ENCODE measurements at regions not wholly inside any gene's neighbourhood (a gene's known extent, or its start where the extent isn't known, plus 50 kb on each side); places are given as distances from the start of the nearest gene placed in this dataset.

GRCh38 chr13:24087605-24088225, 72.8 kb upstream of the SPATA13 start:
- H3K9me3 ChIP-seq (ENCODE audit: low read depth, low read length), result no peaks in the 10 kb centered on the region
- no peaks in the 10 kb centered on the region for H3K4me1 ChIP-seq (ENCODE audit: insufficient read depth, low read length)
- no peaks in the 10 kb centered on the region for H3K27me3 ChIP-seq (ENCODE audit: insufficient read depth, low read length)
- H3K4me3 ChIP-seq (ENCODE audit: low read length), result no peak overlapping the region

GRCh38 chr13:24090049-24090448, 70.5 kb upstream of the SPATA13 start:
- no peaks in the 10 kb centered on the region for H3K9me3 ChIP-seq (ENCODE audit: low read depth, low read length)
- H3K4me1 ChIP-seq (ENCODE audit: insufficient read depth, low read length), result no peaks in the 10 kb centered on the region
- no peak overlapping the region for H3K4me3 ChIP-seq (ENCODE audit: low read length)
- H3K27me3 ChIP-seq (ENCODE audit: insufficient read depth, low read length), result no peaks in the 10 kb centered on the region

- Histone ChIP-seq H3K9me3 (ENCODE audit: low read depth, low read length) (no peaks in the 10 kb centered on the region), H3K4me3 (ENCODE audit: low read length) (no peak overlapping the region), H3K27me3 (ENCODE audit: insufficient read depth, low read length) (no peaks in the 10 kb centered on the region), H3K4me1 (ENCODE audit: insufficient read depth, low read length) (no peaks in the 10 kb centered on the region)
Measured at GRCh38 chr13:24091080-24091479, 69.4 kb upstream of the SPATA13 start.

GRCh38 chr13:24092108-24092507, 68.4 kb upstream of the SPATA13 start:
- Histone ChIP-seq H3K4me1 (ENCODE audit: insufficient read depth, low read length) (no peaks in the 10 kb centered on the region), H3K27me3 (ENCODE audit: insufficient read depth, low read length) (no peaks in the 10 kb centered on the region), H3K9me3 (ENCODE audit: low read depth, low read length) (no peaks in the 10 kb centered on the region), H3K4me3 (ENCODE audit: low read length) (no peak overlapping the region)

- Histone ChIP-seq H3K9me3 (ENCODE audit: low read depth, low read length) (no peaks in the 10 kb centered on the region), H3K27me3 (ENCODE audit: insufficient read depth, low read length) (no peaks in the 10 kb centered on the region), H3K4me1 (ENCODE audit: insufficient read depth, low read length) (no peaks in the 10 kb centered on the region), H3K4me3 (ENCODE audit: low read length) (no peak overlapping the region)
Measured at GRCh38 chr13:24093047-24093446, 67.5 kb upstream of the SPATA13 start.

- no peaks in the 10 kb centered on the region for H3K27me3 ChIP-seq (ENCODE audit: insufficient read depth, low read length)
- no peaks in the 10 kb centered on the region for H3K9me3 ChIP-seq (ENCODE audit: low read depth, low read length)
- no peaks in the 10 kb centered on the region for H3K4me1 ChIP-seq (ENCODE audit: insufficient read depth, low read length)
- H3K4me3 ChIP-seq (ENCODE audit: low read length), result no peak overlapping the region
Measured at GRCh38 chr13:24096659-24097058, 63.9 kb upstream of the SPATA13 start.

- no peak overlapping the region for H3K4me3 ChIP-seq (ENCODE audit: low read length)
- H3K9me3 ChIP-seq (ENCODE audit: low read depth, low read length), result no peaks in the 10 kb centered on the region
- H3K27me3 ChIP-seq (ENCODE audit: insufficient read depth, low read length), result no peaks in the 10 kb centered on the region
- no peaks in the 10 kb centered on the region for H3K4me1 ChIP-seq (ENCODE audit: insufficient read depth, low read length)
Measured at GRCh38 chr13:24097064-24097463, 63.5 kb upstream of the SPATA13 start.

GRCh38 chr13:24097667-24098066, 62.9 kb upstream of the SPATA13 start:
- no peaks in the 10 kb centered on the region for H3K4me1 ChIP-seq (ENCODE audit: insufficient read depth, low read length)

GRCh38 chr13:24099490-24099889, 61.0 kb upstream of the SPATA13 start:
- Histone ChIP-seq H3K9me3 (ENCODE audit: low read depth, low read length) (no peaks in the 10 kb centered on the region), H3K27me3 (ENCODE audit: insufficient read depth, low read length) (no peaks in the 10 kb centered on the region), H3K4me1 (ENCODE audit: insufficient read depth, low read length) (no peaks in the 10 kb centered on the region), H3K4me3 (ENCODE audit: low read length) (no peak overlapping the region)

More at GRCh38 chr13:24097667-24098066, 62.9 kb upstream of the SPATA13 start:
- Histone ChIP-seq H3K4me3 (ENCODE audit: low read length) (no peak overlapping the region), H3K9me3 (ENCODE audit: low read depth, low read length) (no peaks in the 10 kb centered on the region), H3K27me3 (ENCODE audit: insufficient read depth, low read length) (no peaks in the 10 kb centered on the region)

GRCh38 chr13:24100188-24100587, 60.3 kb upstream of the SPATA13 start:
- H3K9me3 ChIP-seq (ENCODE audit: low read depth, low read length), result no peaks in the 10 kb centered on the region
- no peaks in the 10 kb centered on the region for H3K27me3 ChIP-seq (ENCODE audit: insufficient read depth, low read length)
- no peak overlapping the region for H3K4me3 ChIP-seq (ENCODE audit: low read length)
- no peaks in the 10 kb centered on the region for H3K4me1 ChIP-seq (ENCODE audit: insufficient read depth, low read length)

GRCh38 chr13:24103782-24104372, 56.6 kb upstream of the SPATA13 start:
- Histone ChIP-seq H3K9me3 (ENCODE audit: low read depth, low read length) (no peaks in the 10 kb centered on the region), H3K4me1 (ENCODE audit: insufficient read depth, low read length) (no peaks in the 10 kb centered on the region), H3K27me3 (ENCODE audit: insufficient read depth, low read length) (no peaks in the 10 kb centered on the region), H3K4me3 (ENCODE audit: low read length) (no peak overlapping the region)

GRCh38 chr13:24104723-24105122, 55.8 kb upstream of the SPATA13 start:
- H3K9me3 ChIP-seq (ENCODE audit: low read depth, low read length), result no peaks in the 10 kb centered on the region
- no peaks in the 10 kb centered on the region for H3K4me1 ChIP-seq (ENCODE audit: insufficient read depth, low read length)
- H3K27me3 ChIP-seq (ENCODE audit: insufficient read depth, low read length), result no peaks in the 10 kb centered on the region
- no peak overlapping the region for H3K4me3 ChIP-seq (ENCODE audit: low read length)

GRCh38 chr13:24106429-24106828, 54.1 kb upstream of the SPATA13 start:
- no peak overlapping the region for H3K4me3 ChIP-seq (ENCODE audit: low read length)
- no peaks in the 10 kb centered on the region for H3K27me3 ChIP-seq (ENCODE audit: insufficient read depth, low read length)
- no peaks in the 10 kb centered on the region for H3K4me1 ChIP-seq (ENCODE audit: insufficient read depth, low read length)
- H3K9me3 ChIP-seq (ENCODE audit: low read depth, low read length), result no peaks in the 10 kb centered on the region

- no peaks in the 10 kb centered on the region for H3K4me1 ChIP-seq (ENCODE audit: insufficient read depth, low read length)
- no peaks in the 10 kb centered on the region for H3K27me3 ChIP-seq (ENCODE audit: insufficient read depth, low read length)
- no peak overlapping the region for H3K4me3 ChIP-seq (ENCODE audit: low read length)
- no peaks in the 10 kb centered on the region for H3K9me3 ChIP-seq (ENCODE audit: low read depth, low read length)
Measured at GRCh38 chr13:24107955-24108614, 52.4 kb upstream of the SPATA13 start.

GRCh38 chr13:24108615-24108965, 51.9 kb upstream of the SPATA13 start:
- H3K27me3 ChIP-seq (ENCODE audit: insufficient read depth, low read length), result no peaks in the 10 kb centered on the region
- H3K4me3 ChIP-seq (ENCODE audit: low read length), result no peak overlapping the region
- no peaks in the 10 kb centered on the region for H3K4me1 ChIP-seq (ENCODE audit: insufficient read depth, low read length)
- H3K9me3 ChIP-seq (ENCODE audit: low read depth, low read length), result no peaks in the 10 kb centered on the region

GRCh38 chr13:24110011-24110410, 50.5 kb upstream of the SPATA13 start:
- no peak overlapping the region for H3K4me3 ChIP-seq (ENCODE audit: low read length)
- H3K9me3 ChIP-seq (ENCODE audit: low read depth, low read length), result no peaks in the 10 kb centered on the region
- no peaks in the 10 kb centered on the region for H3K4me1 ChIP-seq (ENCODE audit: insufficient read depth, low read length)
- H3K27me3 ChIP-seq (ENCODE audit: insufficient read depth, low read length), result no peaks in the 10 kb centered on the region

Data from mononuclear cell (primary cell).